Endodermal cell (in vitro differentiated cells): ENCODE measurements at regions not wholly inside any gene's neighbourhood (a gene's known extent, or its start where the extent isn't known, plus 50 kb on each side); places are given as distances from the start of the nearest gene placed in this dataset.
A peak's percentile ranks its signal among the peaks of the same experiment; 100 is the strongest.

Experiments
- DNase-seq: peaks from one replicate; pipeline ENCODE4 v3.0.0-alpha.2; 2017
- H3K27ac ChIP-seq: 2 replicates; pipeline ENCODE4 v1.5.1; 2013; ENCODE audit warnings: mild to moderate bottlenecking, low read depth, low read length, moderate library complexity
- H3K27me3 ChIP-seq: 2 replicates; pipeline ENCODE4 v1.6.1; 2013; ENCODE audit warnings: mild to moderate bottlenecking, low read length, moderate library complexity; ENCODE audit not compliant: insufficient read depth, control insufficient read depth, poor library complexity, severe bottlenecking
- H3K36me3 ChIP-seq: 2 replicates; pipeline ENCODE4 v1.7.0; 2013; ENCODE audit warnings: mild to moderate bottlenecking, low read length, moderate library complexity; ENCODE audit not compliant: control insufficient read depth, insufficient read depth
- H3K4me1 ChIP-seq: one replicate; pipeline ENCODE4 v1.7.0; 2013; ENCODE audit warnings: low read length; ENCODE audit not compliant: control insufficient read depth, insufficient read depth
- H3K4me3 ChIP-seq: 2 replicates; pipeline ENCODE4 v1.5.1; 2013; ENCODE audit warnings: mild to moderate bottlenecking, low read length, moderate library complexity
- H3K9ac ChIP-seq: 2 replicates; pipeline ENCODE4 v1.6.1; 2013; ENCODE audit warnings: mild to moderate bottlenecking, low read length, moderate library complexity; ENCODE audit not compliant: poor library complexity, severe bottlenecking; ENCODE audit errors: extremely low read depth
- H3K9me3 ChIP-seq: 2 replicates; pipeline ENCODE4 v1.6.1; 2013; ENCODE audit warnings: mild to moderate bottlenecking, low read length, moderate library complexity; ENCODE audit not compliant: control insufficient read depth
- H3K27ac Mint-ChIP-seq: 2 replicates; pipeline ENCODE4 v1.8.0; 2020; ENCODE audit warnings: mixed read lengths
- H3K27me3 Mint-ChIP-seq: 2 replicates; pipeline ENCODE4 v1.8.0; 2021; ENCODE audit warnings: mild to moderate bottlenecking, mixed read lengths; ENCODE audit not compliant: insufficient read depth
- H3K36me3 Mint-ChIP-seq: 2 replicates; pipeline ENCODE4 v1.8.0; 2020; ENCODE audit warnings: low read depth, mixed read lengths
- H3K4me1 Mint-ChIP-seq: 2 replicates; pipeline ENCODE4 v1.8.0; 2020; ENCODE audit warnings: mixed read lengths
- H3K4me3 Mint-ChIP-seq: 2 replicates; pipeline ENCODE4 v1.8.0; 2020; ENCODE audit warnings: mild to moderate bottlenecking, moderate library complexity, mixed read lengths
- H3K9me3 Mint-ChIP-seq: 2 replicates; pipeline ENCODE4 v1.8.0; 2020; ENCODE audit warnings: mild to moderate bottlenecking, mixed read lengths
- WGBS, 2 experiments: methylation state at CpG; one replicate each; pipeline versions ENCODE4 v1.1.5 to v1.1.7; 2013; ENCODE audit warnings: missing lambda C conversion rate in 2 of 2, mixed read lengths in 1 of 2; ENCODE audit not compliant: insufficient coverage in 1 of 2, insufficient read length in 1 of 2; 5-methylcytosine and 5-hydroxymethylcytosine counted together
- TF ChIP-seq, protein P1 (sequence below): fragments of 200-600 bp; sonication (generic); conservative IDR thresholded peaks from 2 replicates; pipeline ENCODE4 v1.5.0; 2021; ENCODE audit warnings: antibody characterized with exemption, mild to moderate bottlenecking

- H3K27ac Mint-ChIP-seq, result no peak overlapping the region
- 91 to 100% methylated on average over 1 of the region's 1 CpG for WGBS, 2 experiments
- no peaks in the 10 kb centered on the region for H3K4me1 Mint-ChIP-seq
- H3K4me1 ChIP-seq, result no peaks in the 10 kb centered on the region
- no peaks in the 10 kb centered on the region for H3K27me3 Mint-ChIP-seq
- no peaks in the 10 kb centered on the region for H3K36me3 ChIP-seq
- H3K27ac ChIP-seq, result no peak overlapping the region
- H3K4me3 Mint-ChIP-seq, result no peak overlapping the region
- TF ChIP-seq, protein P1, sequence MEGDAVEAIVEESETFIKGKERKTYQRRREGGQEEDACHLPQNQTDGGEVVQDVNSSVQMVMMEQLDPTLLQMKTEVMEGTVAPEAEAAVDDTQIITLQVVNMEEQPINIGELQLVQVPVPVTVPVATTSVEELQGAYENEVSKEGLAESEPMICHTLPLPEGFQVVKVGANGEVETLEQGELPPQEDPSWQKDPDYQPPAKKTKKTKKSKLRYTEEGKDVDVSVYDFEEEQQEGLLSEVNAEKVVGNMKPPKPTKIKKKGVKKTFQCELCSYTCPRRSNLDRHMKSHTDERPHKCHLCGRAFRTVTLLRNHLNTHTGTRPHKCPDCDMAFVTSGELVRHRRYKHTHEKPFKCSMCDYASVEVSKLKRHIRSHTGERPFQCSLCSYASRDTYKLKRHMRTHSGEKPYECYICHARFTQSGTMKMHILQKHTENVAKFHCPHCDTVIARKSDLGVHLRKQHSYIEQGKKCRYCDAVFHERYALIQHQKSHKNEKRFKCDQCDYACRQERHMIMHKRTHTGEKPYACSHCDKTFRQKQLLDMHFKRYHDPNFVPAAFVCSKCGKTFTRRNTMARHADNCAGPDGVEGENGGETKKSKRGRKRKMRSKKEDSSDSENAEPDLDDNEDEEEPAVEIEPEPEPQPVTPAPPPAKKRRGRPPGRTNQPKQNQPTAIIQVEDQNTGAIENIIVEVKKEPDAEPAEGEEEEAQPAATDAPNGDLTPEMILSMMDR, result no peak
- peaks cover 35% of the 10 kb centered on the region for H3K9me3 Mint-ChIP-seq
- peaks cover 37% of the 10 kb centered on the region for H3K9me3 ChIP-seq
- H3K27me3 ChIP-seq, result no peaks in the 10 kb centered on the region
- H3K36me3 Mint-ChIP-seq, result peaks cover 3% of the 10 kb centered on the region
- no peak overlapping the region for H3K9ac ChIP-seq
- H3K4me3 ChIP-seq, result no peak overlapping the region
- DNase-seq, result no peak
These were observed 932.0 kb upstream of the IGFBP7 start for GRCh38 chr4:58042176-58042575.

DNA sequence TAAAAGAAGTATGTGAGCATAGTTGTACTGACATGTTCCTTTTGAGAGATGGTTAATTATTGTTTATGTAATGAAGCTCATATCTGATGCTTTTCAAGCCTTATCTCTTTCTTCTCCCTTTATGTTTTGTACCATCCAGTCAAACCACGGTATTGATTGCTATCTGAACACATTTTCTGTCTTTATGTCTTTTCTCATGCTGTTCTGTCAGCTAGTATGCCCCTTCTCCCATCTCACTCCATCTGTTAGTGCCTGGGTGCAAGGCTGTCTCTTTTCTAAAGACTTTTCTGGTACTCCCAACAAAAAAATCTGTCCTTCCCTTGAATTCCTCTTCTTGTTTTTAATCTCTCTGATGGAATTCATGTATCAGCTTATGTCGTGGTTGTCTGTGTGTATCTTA, 883.8 kb upstream of the IGFBP7 start:
- Histone ChIP-seq H3K9ac (no peak overlapping the region), H3K27ac (no peak overlapping the region), H3K4me3 (no peak overlapping the region), H3K27me3 (no peaks in the 10 kb centered on the region), H3K36me3 (no peaks in the 10 kb centered on the region), H3K9me3 (no peaks in the 10 kb centered on the region), H3K4me1 (no peaks in the 10 kb centered on the region)
- no peak for DNase-seq
- Mint-ChIP-seq H3K9me3 (peaks cover 2% of the 10 kb centered on the region), H3K27me3 (no peaks in the 10 kb centered on the region), H3K36me3 (no peaks in the 10 kb centered on the region), H3K27ac (no peak overlapping the region), H3K4me3 (no peak overlapping the region), H3K4me1 (no peaks in the 10 kb centered on the region)
- TF ChIP-seq, protein P1, result no peak
- WGBS, 2 experiments, result 90 to 96% methylated on average over 1 of the region's 2 CpGs

DNA sequence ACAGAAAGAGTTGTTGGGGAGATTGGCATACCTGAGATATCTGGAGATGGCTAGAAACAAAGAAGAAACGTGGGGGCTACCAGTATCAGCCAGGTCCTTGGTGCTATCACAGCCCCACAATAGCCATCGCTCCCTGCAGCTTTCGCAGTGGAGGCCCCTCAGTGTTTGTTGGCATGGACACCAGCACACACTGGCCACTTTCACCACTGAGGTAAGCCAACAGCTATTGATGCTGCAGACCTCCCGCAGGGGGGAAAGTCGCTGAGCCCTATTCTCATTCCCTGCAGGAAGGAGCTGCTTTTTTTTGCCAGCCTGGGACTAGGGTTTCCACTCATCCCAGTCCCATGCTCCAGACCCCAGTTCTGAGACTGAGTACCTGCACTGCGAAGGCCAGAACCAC, 879.2 kb upstream of the IGFBP7 start:
- peaks cover 19% of the 10 kb centered on the region for H3K27me3 ChIP-seq
- Mint-ChIP-seq H3K4me3 (no peak overlapping the region), H3K27ac (no peak overlapping the region), H3K9me3 (peaks cover 2% of the 10 kb centered on the region), H3K4me1 (no peaks in the 10 kb centered on the region), H3K36me3 (no peaks in the 10 kb centered on the region), H3K27me3 (peaks cover 18% of the 10 kb centered on the region)
- no peaks in the 10 kb centered on the region for H3K9me3 ChIP-seq
- peak; percentile 57 for DNase-seq
- TF ChIP-seq, protein P1, result no peak
- H3K9ac ChIP-seq, result no peak overlapping the region
- H3K4me1 ChIP-seq, result no peaks in the 10 kb centered on the region
- no peaks in the 10 kb centered on the region for H3K36me3 ChIP-seq
- 73 to 85% methylated on average over 3 to 6 of the region's 6 CpGs for WGBS, 2 experiments
- H3K27ac ChIP-seq, result no peak overlapping the region
- H3K4me3 ChIP-seq, result no peak overlapping the region
